NT2/D1 (cell line): ENCODE measurements at regions not wholly inside any gene's neighbourhood (a gene's known extent, or its start where the extent isn't known, plus 50 kb on each side); places are given as distances from the start of the nearest gene placed in this dataset.
"Not testable (repeated sequence)": the region's sequence is repeated elsewhere in the genome, so short reads cannot be mapped to it uniquely, and the experiment has no call there.

Experiments used
- DNase-seq: peaks from one replicate; pipeline ENCODE4 v3.0.0-alpha.2; 2011; ENCODE audit warnings: low read depth, low spot score
- H3K27me3 ChIP-seq: 2 replicates; pipeline ENCODE4 v1.6.0; 2011; ENCODE audit warnings: mild to moderate bottlenecking; ENCODE audit not compliant: insufficient read length, insufficient read depth
- H3K36me3 ChIP-seq: 2 replicates; pipeline ENCODE4 v1.6.1; 2011; ENCODE audit warnings: mild to moderate bottlenecking, low read length, mixed read lengths; ENCODE audit not compliant: insufficient read depth, insufficient read length
- H3K4me1 ChIP-seq: 2 replicates; pipeline ENCODE4 v1.5.1; 2011; ENCODE audit not compliant: insufficient read depth, insufficient read length
- H3K4me3 ChIP-seq: 2 replicates; pipeline ENCODE4 v1.5.1; 2011; ENCODE audit warnings: low read depth; ENCODE audit not compliant: insufficient read length
- H3K9ac ChIP-seq: 2 replicates; pipeline ENCODE4 v1.6.0; 2011; ENCODE audit warnings: low read depth; ENCODE audit not compliant: insufficient read length
- H3K9me3 ChIP-seq: 2 replicates; pipeline ENCODE4 v1.5.1; 2011; ENCODE audit warnings: mild to moderate bottlenecking, low read length; ENCODE audit not compliant: insufficient read depth
- SUZ12 ChIP-seq: IDR thresholded peaks from 2 replicates; pipeline ENCODE4 v1.6.1; 2011; ENCODE audit not compliant: insufficient read length, insufficient read depth; ENCODE audit errors: extremely low read depth
- YY1 ChIP-seq: IDR thresholded peaks from 2 replicates; pipeline ENCODE4 v1.6.1; 2011; ENCODE audit not compliant: insufficient read length, insufficient read depth
- ZNF274 ChIP-seq: IDR thresholded peaks from 2 replicates; pipeline ENCODE4 v1.6.1; 2011; ENCODE audit warnings: mild to moderate bottlenecking, low read depth, low read length

DNA sequence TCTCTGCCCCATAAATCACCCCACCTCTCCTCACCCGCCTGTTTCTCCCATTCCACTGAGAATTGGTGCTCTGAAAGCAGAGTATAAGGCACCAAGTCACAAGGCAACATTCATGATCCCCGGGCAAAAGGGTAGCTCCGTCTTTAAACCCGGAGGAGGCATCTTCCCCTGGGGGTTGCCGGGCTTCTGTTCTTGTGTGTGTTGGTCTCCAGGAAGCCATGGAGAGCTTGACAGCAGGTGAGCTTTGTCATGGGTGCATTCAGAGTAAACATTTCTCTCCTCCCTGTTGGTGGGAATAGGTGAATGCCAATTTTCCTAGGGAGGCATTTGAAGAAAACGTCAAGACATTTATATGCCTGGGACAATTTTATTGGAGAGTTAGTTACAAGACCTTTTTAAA, 275.5 kb upstream of the USP9Y start:
- DNase-seq, result no peak
- no peaks in the 10 kb centered on the region for H3K4me1 ChIP-seq
- H3K9ac ChIP-seq, result no peak overlapping the region
- no peaks in the 10 kb centered on the region for H3K27me3 ChIP-seq
- no peak for TF ChIP-seq SUZ12
- TF ChIP-seq YY1, result no peak
- TF ChIP-seq ZNF274, result no peak
- no peaks in the 10 kb centered on the region for H3K36me3 ChIP-seq
- no peak overlapping the region for H3K4me3 ChIP-seq
- H3K9me3 ChIP-seq, result no peaks in the 10 kb centered on the region

DNA sequence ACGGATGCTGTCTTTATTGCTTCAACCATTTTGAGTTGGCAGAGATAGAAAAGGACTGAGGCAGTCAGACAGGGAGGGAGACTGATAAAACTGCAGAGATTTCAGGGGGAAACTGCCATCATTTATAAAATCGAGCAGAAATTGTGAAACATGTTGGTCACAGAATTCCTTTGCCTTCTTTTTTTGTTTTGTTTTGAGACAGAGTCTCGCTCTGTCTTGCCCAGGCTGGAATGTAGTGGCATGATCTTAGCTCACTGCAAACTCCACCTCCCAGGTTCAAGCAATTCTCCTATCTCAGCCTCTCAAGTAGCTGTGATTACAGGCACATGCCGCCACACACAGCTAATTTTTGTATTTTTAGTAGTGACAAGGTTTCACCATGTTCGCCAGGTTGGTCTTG, 273.7 kb upstream of the USP9Y start:
- Histone ChIP-seq H3K4me1 (no peaks in the 10 kb centered on the region), H3K4me3 (no peak overlapping the region), H3K27me3 (no peaks in the 10 kb centered on the region), H3K9ac (no peak overlapping the region), H3K36me3 (no peaks in the 10 kb centered on the region), H3K9me3 (no peaks in the 10 kb centered on the region)
- no peak for TF ChIP-seq ZNF274
- TF ChIP-seq SUZ12, result no peak
- no peak for TF ChIP-seq YY1
- DNase-seq, result no peak

- no peaks in the 10 kb centered on the region for H3K9me3 ChIP-seq
- DNase-seq, result no peak
- no peak overlapping the region for H3K4me3 ChIP-seq
- H3K4me1 ChIP-seq, result no peaks in the 10 kb centered on the region
- H3K9ac ChIP-seq, result no peak overlapping the region
- TF ChIP-seq ZNF274, result no peak
- no peak for TF ChIP-seq YY1
- H3K36me3 ChIP-seq, result no peaks in the 10 kb centered on the region
- no peaks in the 10 kb centered on the region for H3K27me3 ChIP-seq
Measured at GRCh38 chrY:12431546-12431945, 269.5 kb upstream of the USP9Y start.

GRCh38 chrY:12438823-12439222, 262.2 kb upstream of the USP9Y start:
- not testable (repeated sequence) for H3K9ac ChIP-seq, H3K4me1 ChIP-seq, H3K4me3 ChIP-seq, H3K36me3 ChIP-seq, H3K27me3 ChIP-seq, DNase-seq, H3K9me3 ChIP-seq

DNA sequence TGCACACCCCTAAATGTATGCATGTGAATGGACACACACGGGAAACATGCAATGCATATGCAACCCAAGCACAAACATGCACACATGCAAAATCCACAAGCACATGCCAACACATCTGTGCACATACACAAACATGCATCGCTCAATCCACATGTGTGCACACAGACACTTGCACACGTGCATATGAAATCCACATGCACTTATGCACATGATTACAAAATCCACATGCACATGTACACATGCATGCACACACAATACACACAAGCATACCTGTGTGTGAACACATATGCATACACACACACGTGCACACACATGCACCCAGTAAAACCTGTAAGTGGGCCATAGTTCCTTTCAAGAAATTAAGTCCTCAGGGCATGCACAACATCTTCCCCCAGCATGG, 256.8 kb upstream of the USP9Y start:
- H3K36me3 ChIP-seq, result no peaks in the 10 kb centered on the region
- H3K4me1 ChIP-seq, result no peaks in the 10 kb centered on the region
- H3K9me3 ChIP-seq, result no peaks in the 10 kb centered on the region
- no peak for DNase-seq
- H3K9ac ChIP-seq, result no peak overlapping the region
- H3K4me3 ChIP-seq, result no peak overlapping the region
- no peaks in the 10 kb centered on the region for H3K27me3 ChIP-seq
- no peak for TF ChIP-seq SUZ12
- TF ChIP-seq ZNF274, result no peak
- TF ChIP-seq YY1, result no peak

DNA sequence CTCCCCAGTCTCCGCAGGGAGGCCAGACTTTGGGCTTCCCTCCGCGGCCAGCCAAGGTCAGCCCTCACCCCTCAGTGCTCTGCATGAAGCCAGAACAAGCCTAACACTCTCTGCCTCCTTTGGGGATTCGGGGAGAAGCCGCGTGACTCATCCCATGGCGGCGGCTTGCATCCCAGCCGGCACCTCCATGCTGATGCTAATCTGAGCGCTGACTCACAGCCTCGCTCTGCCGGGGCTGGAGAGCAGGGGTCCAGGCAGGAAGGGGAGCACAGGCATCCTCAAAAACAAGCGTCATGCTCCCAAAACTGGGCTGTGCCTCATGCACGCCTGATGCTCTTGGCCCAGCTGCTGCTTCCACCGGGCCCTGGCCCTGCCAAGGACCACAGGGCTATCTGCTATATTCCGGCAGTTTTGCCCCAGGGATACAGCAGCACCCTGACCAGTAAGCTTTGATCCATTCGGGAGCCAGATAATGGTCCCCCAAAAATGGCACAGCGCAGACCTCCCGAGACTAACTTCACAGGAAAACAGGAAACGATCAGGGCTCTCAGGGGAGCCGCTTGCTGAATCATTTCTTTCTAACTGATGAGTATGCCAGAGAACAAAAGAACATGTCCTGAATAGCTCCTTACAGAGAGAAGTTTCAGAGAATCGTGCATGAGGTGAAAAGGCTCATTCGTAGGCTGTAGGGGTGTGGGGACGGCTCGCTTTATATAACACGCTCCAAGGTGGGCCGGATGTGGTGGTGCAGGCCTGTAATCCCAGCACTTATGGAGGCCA, 254.4 kb upstream of the USP9Y start:
- H3K27me3 ChIP-seq, H3K4me1 ChIP-seq, H3K4me3 ChIP-seq, H3K36me3 ChIP-seq, H3K9ac ChIP-seq, H3K9me3 ChIP-seq: not testable (repeated sequence)
- peak; percentile 9 for DNase-seq

- H3K4me3 ChIP-seq, H3K9ac ChIP-seq, DNase-seq, H3K9me3 ChIP-seq, H3K27me3 ChIP-seq, H3K36me3 ChIP-seq, H3K4me1 ChIP-seq: not testable (repeated sequence)
Measured at GRCh38 chrY:12448561-12448960, 252.5 kb upstream of the USP9Y start.

DNA sequence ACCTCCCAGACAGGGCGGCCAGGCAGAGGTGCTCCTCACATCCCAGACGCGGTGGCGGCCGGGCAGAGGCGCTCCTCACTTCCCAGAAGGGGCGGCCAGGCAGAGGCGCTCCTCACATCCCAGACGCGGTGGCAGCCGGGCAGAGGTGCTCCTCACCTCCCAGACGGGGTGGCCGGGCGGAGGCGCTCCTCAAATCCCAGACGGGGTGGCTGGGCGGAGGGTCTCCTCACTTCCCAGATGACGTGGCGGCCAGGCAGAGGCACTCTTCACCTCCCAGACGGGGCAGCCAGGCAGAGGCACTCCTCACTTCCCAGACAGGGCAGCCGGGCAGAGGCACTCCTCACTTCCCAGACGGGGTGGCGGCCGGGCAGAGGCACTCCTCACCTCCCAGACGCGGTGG, 247.7 kb upstream of the USP9Y start:
- not testable (repeated sequence) for H3K4me3 ChIP-seq, DNase-seq, H3K36me3 ChIP-seq, H3K9ac ChIP-seq, H3K27me3 ChIP-seq, H3K9me3 ChIP-seq, H3K4me1 ChIP-seq
